A549 (cell line): ENCODE measurements at regions not wholly inside any gene's neighbourhood (a gene's known extent, or its start where the extent isn't known, plus 50 kb on each side); places are given as distances from the start of the nearest gene placed in this dataset.
"Not testable (repeated sequence)": the region's sequence is repeated elsewhere in the genome, so short reads cannot be mapped to it uniquely, and the experiment has no call there.

ENCODE experiments used
- ATAC-seq, 2 experiments: fragments of 200-7000 bp in 1 of 2; fragments of >200 bp in 1 of 2; cut with Nextera tagmentation in 1 of 2; cut with Tn5 transposase in 1 of 2; 3 replicates each; pipeline versions ENCODE4 v1.8.0 to v1.9.1; 2018 to 2020; ENCODE audit warnings: mild to moderate bottlenecking in 1 of 2, moderate library complexity in 1 of 2
- CTCF ChIA-PET: fragments of 300-600 bp; sonication (Branson Sonifier 250); formaldehyde crosslinking; extraction: SDS; loops from one replicate; lab custom pipeline; 2021; ENCODE audit warnings: antibody characterized with exemption, inconsistent platforms; lab: Yijun Ruan, JAX
- POLR2A ChIA-PET: fragments of 350-600 bp; formaldehyde crosslinking; extraction: SDS; loops from one replicate; lab custom pipeline; 2021; ENCODE audit warnings: antibody characterized with exemption, inconsistent platforms; lab: Yijun Ruan, JAX
- DNase-seq, 2 experiments: peaks; one replicate each; pipeline versions ENCODE4 v3.0.0 to v3.0.0-alpha.2; 2011 to 2016; ENCODE audit warnings: low read depth in 1 of 2, low spot score in 1 of 2
- FAIRE-seq: peaks from 2 replicates; lab custom pipeline; 2011; peaks lifted over from hg19 to GRCh38; lab: Jason Lieb, UNC
- H3K27ac ChIP-seq, 2 experiments: fragments of >200 bp; sonication (Bioruptor Twin); formaldehyde crosslinking; 3 replicates each; pipeline ENCODE4 v1.5.1; 2016 to 2017
- H3K4me1 ChIP-seq: fragments of >200 bp; sonication (Bioruptor Twin); formaldehyde crosslinking; 3 replicates; pipeline ENCODE4 v1.6.1; 2016
- H3K4me2 ChIP-seq: fragments of >200 bp; sonication (Bioruptor Twin); formaldehyde crosslinking; 3 replicates; pipeline ENCODE4 v1.6.1; 2016
- H3K4me3 ChIP-seq: fragments of >200 bp; sonication (Bioruptor Twin); formaldehyde crosslinking; 3 replicates; pipeline ENCODE4 v1.5.1; 2016
- H3K9me3 ChIP-seq: fragments of >200 bp; sonication (Bioruptor Twin); formaldehyde crosslinking; 3 replicates; pipeline ENCODE4 v1.6.1; 2016
- BHLHE40 ChIP-seq: IDR thresholded peaks from 2 replicates; pipeline ENCODE4 v1.6.1; 2012; ENCODE audit warnings: low read depth, low read length, inconsistent platforms
- CHD2 ChIP-seq: fragments of 150-350 bp; IDR thresholded peaks from 2 replicates; pipeline ENCODE4 v1.6.1; 2014; ENCODE audit warnings: low read length; ENCODE audit not compliant: partially characterized antibody
- EHF ChIP-seq: fragments of 250-450 bp; sonication (Bioruptor Pico); IDR thresholded peaks from 2 replicates; pipeline ENCODE4 v1.5.0; 2020; ENCODE audit warnings: mild to moderate bottlenecking
- ESRRA ChIP-seq: fragments of 150-350 bp; IDR thresholded peaks from 2 replicates; pipeline ENCODE4 v1.6.1; 2014; ENCODE audit warnings: mild to moderate bottlenecking, low read length, borderline replicate concordance
- HDAC2 ChIP-seq: fragments of 200-600 bp; sonication (generic); IDR thresholded peaks from 2 replicates; pipeline ENCODE4 v1.6.1; 2016
- JUN ChIP-seq, 2 experiments: fragments of >200 bp; sonication (Bioruptor Twin); formaldehyde crosslinking; IDR thresholded peaks; 2 replicates in 1 of 2; 3 replicates in 1 of 2; pipeline ENCODE4 v1.6.1; 2016 to 2017
- MAZ ChIP-seq: fragments of 150-350 bp; IDR thresholded peaks from 2 replicates; pipeline ENCODE4 v1.6.1; 2014; ENCODE audit warnings: antibody characterized with exemption, low read depth, low read length, borderline replicate concordance
- PBX3 ChIP-seq: IDR thresholded peaks from 2 replicates; pipeline ENCODE4 v1.6.1; 2012
- RARB ChIP-seq: fragments of 250-450 bp; sonication (Bioruptor Pico); IDR thresholded peaks from 2 replicates; pipeline ENCODE4 v1.8.0; 2021; ENCODE audit warnings: mild to moderate bottlenecking, moderate library complexity
- REST ChIP-seq: fragments of 200-600 bp; sonication (generic); IDR thresholded peaks from 2 replicates; pipeline ENCODE4 v1.6.1; 2016; ENCODE audit warnings: antibody characterized with exemption, mild to moderate bottlenecking, moderate library complexity
- RNF2 ChIP-seq: fragments of 200-600 bp; sonication (generic); IDR thresholded peaks from 2 replicates; pipeline ENCODE4 v1.6.1; 2016; ENCODE audit warnings: low read depth, mild to moderate bottlenecking, antibody characterized with exemption, moderate library complexity, borderline replicate concordance
- TFCP2L1 ChIP-seq: fragments of 250-450 bp; sonication (Bioruptor Pico); IDR thresholded peaks from 2 replicates; pipeline ENCODE4 v1.5.0; 2021; ENCODE audit warnings: mild to moderate bottlenecking
- ZNF302 ChIP-seq: fragments of 250-450 bp; sonication (Bioruptor Pico); IDR thresholded peaks from 2 replicates; pipeline ENCODE4 v1.9.0; 2021; ENCODE audit warnings: inconsistent platforms, mild to moderate bottlenecking, moderate library complexity
- ZSCAN20 ChIP-seq: fragments of 250-450 bp; sonication (Bioruptor Pico); IDR thresholded peaks from 2 replicates; pipeline ENCODE4 v1.8.0; 2022; ENCODE audit warnings: mild to moderate bottlenecking, moderate library complexity
- WGBS: methylation state at CpG from one replicate; pipeline ENCODE4 v1.1.6; 2017; ENCODE audit errors: missing lambda C conversion rate; 5-methylcytosine and 5-hydroxymethylcytosine counted together
- TF ChIP-seq, protein P1 (sequence below): fragments of 450-650 bp; IDR thresholded peaks from 2 replicates; pipeline ENCODE4 v1.6.1; 2014; ENCODE audit warnings: antibody characterized with exemption
- TF ChIP-seq, protein P2 (sequence below): fragments of 250-450 bp; sonication (Bioruptor Pico); IDR thresholded peaks from 2 replicates; pipeline ENCODE4 v1.5.0; 2021; ENCODE audit warnings: mild to moderate bottlenecking, moderate library complexity, borderline replicate concordance

GRCh38 chr4:143819029-143819428 lies 86.3 kb downstream of the GYPE start:
- H3K27ac ChIP-seq = no peak overlapping the region
- TF ChIP-seq RARB (no peak), MAZ (no peak), HDAC2 (no peak), EHF (no peak), TFCP2L1 (CRISPR knock-in tag) (no peak), ZNF302 (CRISPR knock-in tag) (no peak), CHD2 (no peak), ESRRA (no peak), BHLHE40 (no peak), REST (no peak), PBX3 (no peak), ZSCAN20 (CRISPR knock-in tag) (no peak), RNF2 (no peak), JUN (IDR thresholded peaks at IDR 0.05) (no peak)
- TF ChIP-seq, protein P1, sequence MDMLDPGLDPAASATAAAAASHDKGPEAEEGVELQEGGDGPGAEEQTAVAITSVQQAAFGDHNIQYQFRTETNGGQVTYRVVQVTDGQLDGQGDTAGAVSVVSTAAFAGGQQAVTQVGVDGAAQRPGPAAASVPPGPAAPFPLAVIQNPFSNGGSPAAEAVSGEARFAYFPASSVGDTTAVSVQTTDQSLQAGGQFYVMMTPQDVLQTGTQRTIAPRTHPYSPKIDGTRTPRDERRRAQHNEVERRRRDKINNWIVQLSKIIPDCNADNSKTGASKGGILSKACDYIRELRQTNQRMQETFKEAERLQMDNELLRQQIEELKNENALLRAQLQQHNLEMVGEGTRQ = no peak
- TF ChIP-seq, protein P2, sequence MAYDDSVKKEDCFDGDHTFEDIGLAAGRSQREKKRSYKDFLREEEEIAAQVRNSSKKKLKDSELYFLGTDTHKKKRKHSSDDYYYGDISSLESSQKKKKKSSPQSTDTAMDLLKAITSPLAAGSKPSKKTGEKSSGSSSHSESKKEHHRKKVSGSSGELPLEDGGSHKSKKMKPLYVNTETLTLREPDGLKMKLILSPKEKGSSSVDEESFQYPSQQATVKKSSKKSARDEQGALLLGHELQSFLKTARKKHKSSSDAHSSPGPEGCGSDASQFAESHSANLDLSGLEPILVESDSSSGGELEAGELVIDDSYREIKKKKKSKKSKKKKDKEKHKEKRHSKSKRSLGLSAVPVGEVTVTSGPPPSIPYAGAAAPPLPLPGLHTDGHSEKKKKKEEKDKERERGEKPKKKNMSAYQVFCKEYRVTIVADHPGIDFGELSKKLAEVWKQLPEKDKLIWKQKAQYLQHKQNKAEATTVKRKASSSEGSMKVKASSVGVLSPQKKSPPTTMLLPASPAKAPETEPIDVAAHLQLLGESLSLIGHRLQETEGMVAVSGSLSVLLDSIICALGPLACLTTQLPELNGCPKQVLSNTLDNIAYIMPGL (CRISPR knock-in tag) = no peak
- TF ChIP-seq, all 56 proteins: peak for 0
- 0% methylated on average over 2 of the region's 2 CpGs for WGBS
- H3K4me1 ChIP-seq = no peaks in the 10 kb centered on the region
- FAIRE-seq (no peak), ATAC-seq (no peak), DNase-seq (no peak)
- no peaks in the 10 kb centered on the region for H3K9me3 ChIP-seq
- no peak overlapping the region for H3K4me2 ChIP-seq
- CTCF ChIA-PET = no interaction called here
- no peak overlapping the region for H3K4me3 ChIP-seq
- POLR2A ChIA-PET = no interaction called here

DNA sequence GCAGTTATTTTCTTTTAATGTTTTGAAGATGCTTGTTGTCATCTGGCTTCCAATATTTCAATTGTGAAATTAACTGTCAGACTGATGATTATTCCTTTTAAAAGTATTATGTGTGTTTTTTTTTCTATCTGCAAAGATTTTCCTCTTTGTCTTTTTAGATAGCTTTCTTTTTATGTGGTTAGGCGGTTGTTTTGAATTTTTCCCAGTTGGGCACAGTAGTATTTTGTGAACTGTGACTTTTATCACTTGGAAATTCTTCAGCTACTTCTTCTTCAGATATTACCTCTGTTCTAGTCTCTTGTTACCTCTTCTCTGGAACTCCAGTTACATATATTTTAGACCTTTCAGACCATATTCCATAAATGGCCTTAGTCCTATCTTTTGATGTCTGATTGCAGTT lies 87.5 kb downstream of the GYPE start:
- 5% methylated on average over 1 of the region's 1 CpG for WGBS
- CTCF ChIA-PET, H3K9me3 ChIP-seq, H3K4me1 ChIP-seq, FAIRE-seq, POLR2A ChIA-PET, DNase-seq, H3K27ac ChIP-seq, ATAC-seq, H3K4me3 ChIP-seq, H3K4me2 ChIP-seq: not testable (repeated sequence)

DNA sequence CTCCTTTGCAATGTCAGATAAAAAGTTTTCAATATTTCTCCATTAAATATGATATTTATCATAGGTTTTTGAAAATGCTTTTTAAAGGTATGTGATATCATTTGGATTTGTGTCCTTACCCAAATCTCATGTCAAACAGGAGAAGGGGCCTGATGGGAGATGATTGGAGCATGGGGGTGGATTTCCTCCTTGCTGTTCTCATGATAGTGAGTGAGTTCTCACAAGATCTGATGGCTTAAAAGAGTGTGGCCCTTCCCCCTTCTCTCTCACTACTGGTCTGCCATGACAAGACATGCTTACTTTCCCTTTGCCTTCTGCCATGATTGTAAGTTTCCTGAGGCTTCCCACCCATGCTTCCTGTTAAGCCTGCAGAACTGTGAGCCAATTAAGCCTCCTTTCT lies 90.0 kb downstream of the GYPE start:
- FAIRE-seq, POLR2A ChIA-PET, H3K27ac ChIP-seq, DNase-seq, ATAC-seq, H3K4me3 ChIP-seq, CTCF ChIA-PET, H3K9me3 ChIP-seq, H3K4me2 ChIP-seq, H3K4me1 ChIP-seq: not testable (repeated sequence)

GRCh38 chr4:143813431-143814154 lies 91.8 kb downstream of the GYPE start:
- H3K4me3 ChIP-seq, DNase-seq, H3K27ac ChIP-seq, CTCF ChIA-PET, H3K4me2 ChIP-seq, POLR2A ChIA-PET, ATAC-seq, H3K9me3 ChIP-seq, H3K4me1 ChIP-seq, FAIRE-seq: not testable (repeated sequence)
- WGBS = 60% methylated on average over 4 of the region's 4 CpGs

DNA sequence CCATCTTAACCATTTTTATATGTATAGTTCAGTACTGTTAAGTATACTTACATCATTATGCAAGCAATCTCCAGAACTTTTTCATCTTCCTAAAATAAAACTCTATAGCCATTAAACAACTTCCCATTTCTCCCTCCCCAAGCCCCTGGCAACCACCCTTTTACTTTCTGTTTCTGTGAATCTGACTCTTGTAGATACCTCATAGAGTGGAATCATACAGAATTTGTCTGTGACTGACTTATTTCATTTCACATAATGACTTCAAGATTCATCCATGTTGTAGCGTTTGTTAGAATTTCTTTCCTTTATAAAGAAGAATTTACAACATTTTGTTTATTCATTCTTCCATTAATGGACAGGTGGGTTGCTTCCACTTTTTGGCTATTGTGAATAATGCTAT lies 91.2 kb upstream of the FREM3 start:
- H3K4me1 ChIP-seq, H3K4me3 ChIP-seq, ATAC-seq, H3K27ac ChIP-seq, DNase-seq, CTCF ChIA-PET, H3K4me2 ChIP-seq, FAIRE-seq, H3K9me3 ChIP-seq, POLR2A ChIA-PET: not testable (repeated sequence)
- 9% methylated on average over 1 of the region's 1 CpG for WGBS

DNA sequence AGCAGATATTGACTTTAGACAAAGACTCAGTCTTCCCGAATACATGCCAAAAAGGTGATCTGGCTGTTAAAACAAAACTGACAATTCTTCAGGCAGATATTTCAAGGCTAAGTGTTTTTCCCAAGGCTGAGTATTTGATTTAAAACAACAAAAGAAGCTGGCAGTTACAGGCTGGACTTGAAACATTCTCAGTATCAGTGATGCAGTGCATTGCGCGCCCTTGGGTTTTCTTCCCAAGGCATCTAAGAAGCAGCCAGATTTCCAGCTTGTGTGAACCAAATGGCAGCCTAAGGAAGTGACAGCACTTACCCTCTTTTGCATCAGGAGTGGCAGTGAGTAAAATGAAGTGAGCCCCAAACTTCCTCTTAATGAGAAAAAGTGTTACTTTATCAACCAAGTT lies 90.0 kb upstream of the FREM3 start:
- ATAC-seq, H3K27ac ChIP-seq, DNase-seq, POLR2A ChIA-PET, H3K4me1 ChIP-seq, H3K4me3 ChIP-seq, H3K4me2 ChIP-seq, FAIRE-seq, H3K9me3 ChIP-seq: not testable (repeated sequence)
- WGBS = 57% methylated on average over 3 of the region's 3 CpGs
- CTCF ChIA-PET = interaction anchor here (0.6 kb wide), 1 partner anchor 1371 kb away, joined by 5 read pairs; no protein-coding TSS in a partner anchor
